CD4-positive, alpha-beta T cell treated with Interleukin-2 at 100 ng/mL for 4 hours (primary cell): ENCODE measurements at regions not wholly inside any gene's neighbourhood (a gene's known extent, or its start where the extent isn't known, plus 50 kb on each side); places are given as distances from the start of the nearest gene placed in this dataset.

Source experiments
- DNase-seq: peaks from one replicate; pipeline ENCODE4 v3.0.0-alpha.2; 2020; ENCODE audit warnings: low spot score

GRCh38 chr4:11765849-11766453 is 337.3 kb upstream of the HS3ST1 start:
- DNase-seq = peak; percentile 10

DNA sequence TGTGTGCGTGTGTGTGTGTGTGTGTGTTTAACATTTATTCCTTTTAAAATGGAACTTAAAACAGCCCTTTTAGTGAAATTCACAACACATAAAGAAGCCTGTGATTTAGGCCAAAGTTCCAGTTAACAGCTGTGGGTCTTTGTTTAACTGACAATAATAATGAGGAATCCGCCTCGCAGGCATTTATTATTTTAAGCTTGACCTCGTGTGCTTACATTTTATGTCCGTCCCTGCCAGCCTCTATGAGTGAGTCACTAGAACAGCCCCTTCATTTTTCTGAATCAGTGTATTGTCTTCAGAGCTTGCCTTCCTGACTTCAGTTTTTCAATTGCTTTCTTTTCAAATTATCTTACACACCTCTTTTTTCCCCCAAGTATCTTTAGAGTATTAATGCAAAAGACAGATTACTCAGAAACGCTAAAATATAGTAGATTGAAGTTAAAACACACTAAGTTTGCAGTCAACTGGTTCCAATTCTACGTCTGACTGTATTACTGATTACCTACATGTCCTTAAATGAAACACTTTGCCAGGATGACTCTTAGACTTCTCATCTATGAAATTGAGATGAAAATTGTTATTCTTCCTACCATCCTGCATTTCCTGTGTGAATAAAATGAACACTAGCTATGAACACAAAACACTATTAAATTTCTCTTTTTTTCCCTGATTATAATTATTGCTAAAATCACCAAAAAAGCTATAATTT is 319.6 kb upstream of the HS3ST1 start:
- DNase-seq = no peak

DNA sequence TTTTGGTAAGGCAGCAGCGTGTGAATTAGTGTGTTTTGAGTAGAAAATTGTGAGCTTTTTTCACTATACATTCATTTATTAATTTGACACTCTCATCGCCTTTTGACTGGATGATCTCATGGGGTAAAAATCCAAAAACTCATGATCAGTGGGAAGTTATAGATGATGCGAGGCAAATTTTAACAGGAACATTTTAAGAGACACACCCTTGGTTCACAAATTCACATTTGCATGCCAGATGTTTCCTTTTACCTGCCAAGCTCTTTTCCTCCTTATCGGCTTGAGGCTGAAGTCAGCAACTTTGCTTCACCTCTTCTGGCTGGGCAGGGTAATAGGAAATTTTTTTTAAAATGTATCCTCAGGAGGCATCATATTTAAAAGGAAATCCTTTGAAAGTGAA is 318.0 kb upstream of the HS3ST1 start:
- DNase-seq = no peak

GRCh38 chr4:11743976-11744375 is 315.3 kb upstream of the HS3ST1 start:
- DNase-seq = no peak

GRCh38 chr4:11743236-11743635 is 314.5 kb upstream of the HS3ST1 start:
- DNase-seq = no peak

DNA sequence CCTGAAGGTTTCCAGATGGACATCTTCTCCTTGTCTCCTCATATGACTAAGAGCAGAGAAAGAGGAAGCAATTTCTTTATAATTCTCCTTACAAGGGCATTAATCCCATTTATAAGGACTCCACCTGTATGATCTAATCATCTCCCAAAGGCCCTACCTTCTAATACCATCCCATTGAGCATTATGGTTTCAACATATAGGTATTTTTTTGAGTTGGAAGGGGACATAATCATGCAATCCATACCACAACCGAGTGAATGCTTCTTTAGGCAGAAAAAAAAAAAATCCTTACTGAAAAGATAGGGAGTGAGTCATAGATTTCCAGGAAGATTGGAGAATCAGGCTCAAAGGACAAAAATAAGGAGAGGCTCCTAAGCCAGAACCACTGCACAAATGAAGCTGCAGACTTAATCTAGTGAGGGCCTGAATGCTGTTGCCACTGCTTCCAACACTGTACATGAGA is 312.5 kb upstream of the HS3ST1 start:
- no peak for DNase-seq

DNA sequence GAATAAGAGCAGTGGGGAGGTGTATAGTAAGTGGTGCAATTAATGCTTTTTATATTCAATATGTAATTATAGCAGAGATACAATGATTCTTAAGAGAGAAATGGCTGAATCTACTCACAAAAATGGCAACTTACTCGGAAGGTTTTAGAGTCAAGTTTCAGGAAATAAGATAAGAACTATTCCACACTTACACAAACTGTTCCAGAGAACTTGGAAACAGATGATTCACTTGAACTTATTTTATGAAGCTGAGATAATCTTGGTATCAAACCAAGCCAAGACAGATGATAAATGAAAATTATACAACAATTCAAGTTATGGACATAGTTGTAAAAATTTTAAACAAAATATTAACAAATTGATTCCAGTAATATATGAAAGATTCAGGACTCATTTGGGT is 311.3 kb upstream of the HS3ST1 start:
- no peak for DNase-seq

DNA sequence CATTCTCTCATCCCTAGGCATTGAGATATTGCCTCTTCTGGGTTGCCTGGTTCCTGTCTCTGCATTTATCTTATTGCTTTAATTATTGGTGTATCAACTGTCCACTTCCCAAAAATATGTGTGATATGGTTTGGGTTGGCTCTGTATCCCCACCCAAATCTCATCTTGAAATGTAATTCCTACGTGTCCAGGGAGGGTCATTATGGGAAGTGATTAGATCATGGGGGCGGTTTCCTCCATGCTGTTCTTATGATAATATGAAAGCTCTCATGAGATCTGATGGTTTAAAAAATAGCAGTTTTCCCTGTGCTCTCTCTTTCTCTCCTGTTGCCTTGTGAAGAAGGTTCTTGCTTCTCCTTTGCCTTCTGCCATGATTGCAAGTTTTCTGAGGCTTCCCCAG is 308.3 kb upstream of the HS3ST1 start:
- no peak for DNase-seq

- DNase-seq = no peak
Observed at GRCh38 chr4:11735651-11736050, 307.0 kb upstream of the HS3ST1 start.

- DNase-seq = no peak
Observed at GRCh38 chr4:11732155-11732554, 303.5 kb upstream of the HS3ST1 start.

DNA sequence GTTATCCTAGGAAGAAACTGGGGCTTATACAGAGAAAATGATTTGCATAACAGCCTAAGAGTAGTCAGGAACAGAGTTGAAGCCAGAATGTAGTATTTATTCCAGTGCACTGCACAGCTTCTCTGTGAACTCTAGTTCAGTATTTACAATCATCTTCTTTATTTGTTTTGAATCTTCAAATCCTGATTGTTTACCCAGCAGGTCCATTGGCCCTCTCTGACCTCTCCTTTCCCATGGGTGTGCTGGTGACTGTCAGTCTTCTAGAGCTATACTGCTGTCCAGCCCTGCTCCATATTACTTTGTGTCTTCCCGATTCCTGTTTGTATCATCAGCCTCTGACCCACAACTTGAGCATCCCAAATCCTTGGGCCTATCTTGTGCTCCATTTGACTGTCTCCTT is 301.9 kb upstream of the HS3ST1 start:
- no peak for DNase-seq

DNA sequence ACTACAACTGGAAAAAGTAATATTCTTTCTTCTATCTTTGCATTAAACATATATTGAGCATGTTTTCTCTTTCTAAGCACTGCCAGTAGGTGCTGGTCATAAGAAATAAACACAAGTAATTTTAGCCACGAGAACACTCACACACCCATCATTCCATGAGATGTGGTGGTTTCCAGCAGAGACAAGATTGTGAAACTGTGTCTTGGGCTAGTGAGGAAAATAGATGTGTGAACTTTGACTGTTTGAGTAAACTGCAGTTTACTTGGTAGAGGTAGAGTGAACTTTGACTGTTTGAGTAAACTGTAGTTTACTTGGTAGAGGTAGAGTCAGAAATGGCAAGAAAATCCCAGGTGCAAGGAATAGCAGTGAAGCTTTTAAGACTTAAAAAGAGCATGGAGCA is 300.9 kb upstream of the HS3ST1 start:
- DNase-seq = no peak

GRCh38 chr4:11727903-11728564 is 299.3 kb upstream of the HS3ST1 start:
- DNase-seq = no peak

DNA sequence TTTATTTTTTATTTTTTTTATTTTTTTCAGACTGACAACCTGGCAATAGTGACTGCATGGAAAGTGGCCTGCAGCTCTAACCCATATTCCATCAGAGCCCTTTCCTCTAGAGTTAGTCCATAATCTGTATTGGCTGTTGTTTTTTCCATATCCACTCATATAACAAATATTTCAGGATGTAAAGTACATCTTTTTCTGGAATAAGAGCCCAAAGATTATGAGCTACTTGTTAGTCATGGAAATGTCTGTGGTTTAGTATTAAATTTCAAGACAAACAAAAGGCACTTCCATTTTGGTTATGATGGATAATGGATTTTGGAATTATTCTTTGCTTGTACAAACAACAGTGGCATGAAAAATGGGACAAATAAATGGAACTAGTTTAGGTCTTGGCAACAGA is 296.0 kb upstream of the HS3ST1 start:
- no peak for DNase-seq

DNA sequence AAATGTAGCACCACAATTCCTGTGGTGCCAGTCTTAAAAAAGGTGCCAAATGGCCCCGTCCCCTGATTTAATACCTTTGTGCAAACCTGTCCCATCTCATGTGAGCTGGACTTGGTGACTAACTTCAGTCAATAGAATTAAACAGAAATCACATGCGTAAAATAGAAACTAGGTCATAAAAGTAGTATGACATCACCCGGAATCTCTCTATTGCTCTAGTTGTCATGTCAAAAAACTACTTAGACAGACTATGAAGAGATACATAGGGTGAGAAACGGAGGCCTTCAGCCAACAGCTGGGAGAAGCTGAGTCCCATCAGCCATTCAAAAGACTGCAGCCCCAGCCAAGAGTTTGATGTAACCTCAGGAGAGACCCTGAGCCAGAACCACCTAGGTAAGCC is 293.5 kb upstream of the HS3ST1 start:
- DNase-seq = no peak

GRCh38 chr4:11720292-11720691 is 291.6 kb upstream of the HS3ST1 start:
- DNase-seq = no peak

DNA sequence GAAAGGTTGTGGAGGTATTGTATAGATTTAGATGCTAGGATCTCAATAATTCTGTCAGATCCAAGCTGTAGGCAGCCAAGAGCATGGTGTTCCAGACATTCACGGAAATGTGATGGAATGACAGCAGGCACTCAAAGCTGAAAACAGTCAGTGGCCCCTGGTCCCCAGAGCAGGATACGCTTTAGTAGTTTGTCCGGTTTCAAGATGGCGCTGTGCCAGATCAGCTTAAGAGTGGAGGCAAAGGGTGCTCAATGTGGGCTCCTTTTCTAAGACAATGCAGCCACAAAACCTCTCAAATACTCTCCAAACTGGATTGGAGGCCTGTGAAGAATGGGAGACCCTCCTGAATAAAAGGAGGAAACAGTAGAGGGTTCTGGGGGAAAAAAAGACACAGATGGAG is 291.2 kb upstream of the HS3ST1 start:
- DNase-seq = no peak

DNA sequence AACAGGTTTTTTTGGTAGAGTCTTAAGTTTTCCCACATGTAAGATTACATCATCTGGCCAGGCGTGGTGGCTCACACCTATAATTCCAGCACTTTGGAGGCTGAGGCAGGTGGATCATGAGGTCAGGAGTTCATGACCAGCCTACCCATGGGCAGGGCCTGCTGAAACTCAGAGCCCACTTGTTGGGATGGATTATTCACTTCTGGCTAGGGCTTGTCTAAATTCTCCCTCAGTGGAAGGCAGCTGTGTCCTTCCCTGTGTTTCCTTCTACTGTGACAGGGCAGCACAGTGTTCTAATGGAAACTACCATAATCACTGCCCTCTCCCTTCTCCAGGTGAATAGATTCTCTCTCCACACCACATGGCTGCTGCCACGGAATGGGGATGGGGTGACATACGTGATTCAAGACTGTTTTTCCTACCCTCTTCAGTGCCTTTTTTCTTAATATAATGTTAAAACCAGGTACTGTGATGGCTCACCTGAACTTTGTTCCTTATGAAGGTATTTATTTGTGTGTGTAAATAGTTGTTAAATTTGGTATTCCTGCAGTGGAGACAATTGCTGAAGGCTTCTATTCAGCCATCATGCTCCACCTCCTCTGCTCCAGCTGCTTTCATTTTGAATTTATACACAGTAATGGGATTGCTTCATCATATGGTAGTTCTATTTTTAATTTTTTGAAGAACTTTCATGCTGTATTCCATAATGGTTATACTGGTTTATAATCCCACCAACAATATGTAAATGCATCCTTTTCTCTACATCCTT is 287.2 kb upstream of the HS3ST1 start:
- no peak for DNase-seq

DNA sequence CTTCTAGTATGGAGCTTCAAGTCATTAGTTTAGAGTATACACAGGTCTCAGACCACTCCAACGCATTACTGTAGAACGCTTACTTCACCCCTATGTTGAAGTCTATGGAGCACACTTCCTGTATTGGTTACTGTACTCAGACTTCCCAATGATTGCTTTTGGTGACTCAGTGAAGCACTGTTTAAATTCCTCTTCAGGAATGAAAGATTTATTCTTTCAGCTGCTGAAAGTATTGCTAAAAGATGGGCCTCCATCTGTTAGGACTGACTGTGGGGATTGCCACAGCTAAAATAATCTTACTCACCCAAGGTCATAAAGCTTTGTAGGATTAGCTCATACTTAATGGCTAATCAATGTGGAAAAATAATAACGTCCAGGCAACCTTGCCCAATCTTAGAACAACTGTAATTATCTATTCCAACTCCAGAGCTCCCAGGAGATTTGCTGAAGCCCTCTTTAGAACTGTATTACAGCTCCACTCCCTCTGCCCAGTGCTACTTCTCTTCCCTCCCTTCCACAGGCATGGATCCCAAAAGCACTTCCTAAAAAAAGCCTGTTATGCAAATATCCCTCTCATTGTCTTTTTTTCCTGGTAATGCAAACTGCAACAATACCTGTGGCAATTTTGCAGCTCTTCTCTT is 281.9 kb upstream of the HS3ST1 start:
- DNase-seq = no peak

DNA sequence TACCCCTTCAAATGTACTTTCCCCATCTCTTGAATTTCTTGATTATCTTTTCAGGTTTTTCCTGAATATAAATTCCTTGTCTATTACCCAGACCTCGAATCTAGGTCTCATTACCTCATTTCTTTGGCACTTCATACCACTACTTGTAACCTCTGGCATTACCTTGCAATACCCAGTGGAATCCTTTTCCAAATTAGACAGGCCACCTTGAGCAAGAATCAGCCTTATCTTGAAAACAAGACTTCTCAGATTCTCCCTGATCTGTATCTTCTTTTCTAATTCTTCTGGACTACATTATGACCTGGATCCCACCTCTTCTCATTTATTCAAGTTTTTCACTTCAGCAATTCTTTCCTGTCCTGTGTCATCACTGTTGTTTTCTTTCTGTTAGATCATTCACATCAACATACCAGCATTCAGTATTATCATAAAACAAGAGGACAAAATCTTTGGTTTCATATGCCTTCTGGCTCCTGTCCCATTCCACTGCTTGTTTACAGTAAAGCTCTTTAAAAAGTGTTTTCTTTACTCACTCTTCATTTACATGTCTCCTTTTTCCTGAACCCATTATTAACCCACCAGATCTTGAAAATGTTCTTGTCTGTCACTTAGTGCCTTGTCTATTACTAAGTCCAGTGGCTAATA is 275.6 kb upstream of the HS3ST1 start:
- no peak for DNase-seq

- no peak for DNase-seq
Observed at GRCh38 chr4:11702886-11703557, 274.3 kb upstream of the HS3ST1 start.
